Endodermal cell (in vitro differentiated cells): ENCODE measurements at regions not wholly inside any gene's neighbourhood (a gene's known extent, or its start where the extent isn't known, plus 50 kb on each side); places are given as distances from the start of the nearest gene placed in this dataset.
A peak's percentile ranks its signal among the peaks of the same experiment; 100 is the strongest.

Experiments
- DNase-seq: peaks from one replicate; pipeline ENCODE4 v3.0.0-alpha.2; 2017
- H3K27ac ChIP-seq: 2 replicates; pipeline ENCODE4 v1.5.1; 2013; ENCODE audit warnings: mild to moderate bottlenecking, low read depth, low read length, moderate library complexity
- H3K27me3 ChIP-seq: 2 replicates; pipeline ENCODE4 v1.6.1; 2013; ENCODE audit warnings: mild to moderate bottlenecking, low read length, moderate library complexity; ENCODE audit not compliant: insufficient read depth, control insufficient read depth, poor library complexity, severe bottlenecking
- H3K36me3 ChIP-seq: 2 replicates; pipeline ENCODE4 v1.7.0; 2013; ENCODE audit warnings: mild to moderate bottlenecking, low read length, moderate library complexity; ENCODE audit not compliant: control insufficient read depth, insufficient read depth
- H3K4me1 ChIP-seq: one replicate; pipeline ENCODE4 v1.7.0; 2013; ENCODE audit warnings: low read length; ENCODE audit not compliant: control insufficient read depth, insufficient read depth
- H3K4me3 ChIP-seq: 2 replicates; pipeline ENCODE4 v1.5.1; 2013; ENCODE audit warnings: mild to moderate bottlenecking, low read length, moderate library complexity
- H3K9ac ChIP-seq: 2 replicates; pipeline ENCODE4 v1.6.1; 2013; ENCODE audit warnings: mild to moderate bottlenecking, low read length, moderate library complexity; ENCODE audit not compliant: poor library complexity, severe bottlenecking; ENCODE audit errors: extremely low read depth
- H3K9me3 ChIP-seq: 2 replicates; pipeline ENCODE4 v1.6.1; 2013; ENCODE audit warnings: mild to moderate bottlenecking, low read length, moderate library complexity; ENCODE audit not compliant: control insufficient read depth
- H3K27ac Mint-ChIP-seq: 2 replicates; pipeline ENCODE4 v1.8.0; 2020; ENCODE audit warnings: mixed read lengths
- H3K27me3 Mint-ChIP-seq: 2 replicates; pipeline ENCODE4 v1.8.0; 2021; ENCODE audit warnings: mild to moderate bottlenecking, mixed read lengths; ENCODE audit not compliant: insufficient read depth
- H3K36me3 Mint-ChIP-seq: 2 replicates; pipeline ENCODE4 v1.8.0; 2020; ENCODE audit warnings: low read depth, mixed read lengths
- H3K4me1 Mint-ChIP-seq: 2 replicates; pipeline ENCODE4 v1.8.0; 2020; ENCODE audit warnings: mixed read lengths
- H3K4me3 Mint-ChIP-seq: 2 replicates; pipeline ENCODE4 v1.8.0; 2020; ENCODE audit warnings: mild to moderate bottlenecking, moderate library complexity, mixed read lengths
- H3K9me3 Mint-ChIP-seq: 2 replicates; pipeline ENCODE4 v1.8.0; 2020; ENCODE audit warnings: mild to moderate bottlenecking, mixed read lengths
- WGBS, 2 experiments: methylation state at CpG; one replicate each; pipeline versions ENCODE4 v1.1.5 to v1.1.7; 2013; ENCODE audit warnings: missing lambda C conversion rate in 2 of 2, mixed read lengths in 1 of 2; ENCODE audit not compliant: insufficient coverage in 1 of 2, insufficient read length in 1 of 2; 5-methylcytosine and 5-hydroxymethylcytosine counted together
- TF ChIP-seq, protein P1 (sequence below): fragments of 200-600 bp; sonication (generic); conservative IDR thresholded peaks from 2 replicates; pipeline ENCODE4 v1.5.0; 2021; ENCODE audit warnings: antibody characterized with exemption, mild to moderate bottlenecking

DNA sequence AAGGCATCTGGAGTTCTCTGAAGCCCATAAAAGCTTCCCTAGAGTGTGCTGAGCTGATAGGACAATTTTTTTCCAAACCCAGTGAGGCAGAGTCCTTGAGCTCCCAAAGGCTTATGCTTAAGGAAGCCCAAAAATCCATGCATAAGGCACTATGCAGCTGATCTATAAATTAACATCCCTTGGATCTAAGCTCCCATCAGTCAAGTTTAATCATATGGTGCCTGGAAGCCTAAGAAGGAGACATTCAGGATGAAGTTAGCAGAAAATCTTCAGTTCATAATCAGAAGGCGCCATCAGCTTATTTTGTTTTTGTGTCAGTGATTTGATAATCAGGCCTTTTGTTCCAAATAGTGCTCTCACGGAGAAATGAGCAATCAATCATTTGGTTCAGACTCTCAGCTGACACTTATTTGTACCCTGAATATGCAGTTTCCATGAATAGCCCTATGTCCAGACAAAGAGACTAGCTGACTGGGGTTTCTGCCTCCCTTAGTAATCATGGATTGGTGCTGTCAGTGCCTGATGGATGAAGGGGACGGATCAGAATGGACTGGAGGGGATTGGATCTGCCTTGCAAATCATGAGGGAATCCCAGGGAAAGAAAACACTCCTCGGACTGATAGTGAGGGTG is 464.8 kb upstream of the RGPD4 start:
- WGBS, 2 experiments: 63 to 88% methylated on average over 4 of the region's 4 CpGs
- H3K9me3 ChIP-seq: no peaks in the 10 kb centered on the region
- DNase-seq: no peak
- no peaks in the 10 kb centered on the region for H3K27me3 ChIP-seq
- no peak overlapping the region for H3K4me3 ChIP-seq
- H3K9me3 Mint-ChIP-seq: no peaks in the 10 kb centered on the region
- no peaks in the 10 kb centered on the region for H3K36me3 Mint-ChIP-seq
- no peak overlapping the region for H3K4me3 Mint-ChIP-seq
- TF ChIP-seq, protein P1, sequence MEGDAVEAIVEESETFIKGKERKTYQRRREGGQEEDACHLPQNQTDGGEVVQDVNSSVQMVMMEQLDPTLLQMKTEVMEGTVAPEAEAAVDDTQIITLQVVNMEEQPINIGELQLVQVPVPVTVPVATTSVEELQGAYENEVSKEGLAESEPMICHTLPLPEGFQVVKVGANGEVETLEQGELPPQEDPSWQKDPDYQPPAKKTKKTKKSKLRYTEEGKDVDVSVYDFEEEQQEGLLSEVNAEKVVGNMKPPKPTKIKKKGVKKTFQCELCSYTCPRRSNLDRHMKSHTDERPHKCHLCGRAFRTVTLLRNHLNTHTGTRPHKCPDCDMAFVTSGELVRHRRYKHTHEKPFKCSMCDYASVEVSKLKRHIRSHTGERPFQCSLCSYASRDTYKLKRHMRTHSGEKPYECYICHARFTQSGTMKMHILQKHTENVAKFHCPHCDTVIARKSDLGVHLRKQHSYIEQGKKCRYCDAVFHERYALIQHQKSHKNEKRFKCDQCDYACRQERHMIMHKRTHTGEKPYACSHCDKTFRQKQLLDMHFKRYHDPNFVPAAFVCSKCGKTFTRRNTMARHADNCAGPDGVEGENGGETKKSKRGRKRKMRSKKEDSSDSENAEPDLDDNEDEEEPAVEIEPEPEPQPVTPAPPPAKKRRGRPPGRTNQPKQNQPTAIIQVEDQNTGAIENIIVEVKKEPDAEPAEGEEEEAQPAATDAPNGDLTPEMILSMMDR: no peak
- no peak overlapping the region for H3K27ac Mint-ChIP-seq
- peaks cover 2% of the 10 kb centered on the region for H3K4me1 Mint-ChIP-seq
- no peaks in the 10 kb centered on the region for H3K27me3 Mint-ChIP-seq
- H3K9ac ChIP-seq: no peak overlapping the region
- peaks cover 6% of the 10 kb centered on the region for H3K4me1 ChIP-seq
- peak overlapping the region; percentile 96 for H3K27ac ChIP-seq
- H3K36me3 ChIP-seq: no peaks in the 10 kb centered on the region

DNA sequence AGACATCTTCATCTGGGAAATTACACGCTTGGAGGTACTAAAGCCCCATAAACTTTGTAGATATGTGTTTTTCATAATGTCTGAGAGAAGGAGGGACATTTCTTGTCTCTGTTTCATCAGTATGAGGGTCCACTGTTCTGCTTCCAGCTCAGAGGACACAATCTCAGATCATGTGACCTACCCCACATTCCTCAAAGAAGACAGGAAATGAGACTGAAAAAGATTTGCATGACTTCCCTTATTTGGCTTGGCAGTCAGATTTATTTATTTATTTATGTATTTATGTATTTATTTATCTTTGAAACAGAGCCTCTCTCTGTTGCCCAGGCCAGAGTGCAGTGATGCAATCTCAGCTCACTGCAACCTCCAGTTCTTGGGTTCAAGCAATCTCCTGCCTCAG is 463.7 kb upstream of the RGPD4 start:
- DNase-seq: no peak
- Mint-ChIP-seq H3K27me3 (no peaks in the 10 kb centered on the region), H3K4me1 (peaks cover 2% of the 10 kb centered on the region), H3K4me3 (no peak overlapping the region), H3K27ac (no peak overlapping the region), H3K36me3 (no peaks in the 10 kb centered on the region), H3K9me3 (no peaks in the 10 kb centered on the region)
- Histone ChIP-seq H3K9ac (no peak overlapping the region), H3K27ac (peak overlapping the region; percentile 96), H3K27me3 (no peaks in the 10 kb centered on the region), H3K36me3 (no peaks in the 10 kb centered on the region), H3K4me3 (no peak overlapping the region), H3K9me3 (no peaks in the 10 kb centered on the region), H3K4me1 (peaks cover 6% of the 10 kb centered on the region)
- 100% methylated on average over 1 of the region's 1 CpG for whole genome bisulfite sequencing, 2 experiments
- TF ChIP-seq, protein P1: no peak

DNA sequence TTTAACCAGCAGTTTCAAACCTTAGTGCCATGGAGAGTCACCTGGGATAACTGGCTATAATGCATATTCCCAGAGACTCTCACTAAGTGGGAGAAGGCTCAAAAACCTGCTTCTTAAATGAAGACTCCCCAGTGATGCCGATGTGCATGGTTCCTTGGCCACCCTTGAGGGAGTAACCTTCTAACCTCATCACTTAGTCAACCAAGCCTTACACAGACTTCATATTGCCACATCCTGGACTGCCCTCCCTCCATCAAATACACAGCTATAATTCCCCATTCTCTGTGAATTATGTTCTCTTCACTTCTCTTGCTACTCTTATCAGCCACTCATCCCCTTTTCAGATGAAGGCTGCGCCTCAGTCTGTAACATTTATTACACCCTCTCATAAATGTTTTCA is 462.9 kb upstream of the RGPD4 start:
- Histone ChIP-seq H3K27ac (peak overlapping the region; percentile 42), H3K9ac (no peak overlapping the region), H3K36me3 (no peaks in the 10 kb centered on the region), H3K27me3 (no peaks in the 10 kb centered on the region), H3K4me3 (no peak overlapping the region), H3K9me3 (no peaks in the 10 kb centered on the region), H3K4me1 (peaks cover 6% of the 10 kb centered on the region)
- no peaks in the 10 kb centered on the region for H3K9me3 Mint-ChIP-seq
- WGBS, 2 experiments: 93% methylated on average over 2 of the region's 2 CpGs
- H3K27me3 Mint-ChIP-seq: no peaks in the 10 kb centered on the region
- H3K36me3 Mint-ChIP-seq: no peaks in the 10 kb centered on the region
- H3K27ac Mint-ChIP-seq: no peak overlapping the region
- H3K4me1 Mint-ChIP-seq: peaks cover 2% of the 10 kb centered on the region
- H3K4me3 Mint-ChIP-seq: no peak overlapping the region
- no peak for DNase-seq
- TF ChIP-seq, protein P1: no peak
